ENCODE measurements at regions not wholly inside any gene's neighbourhood (a gene's known extent, or its start where the extent isn't known, plus 50 kb on each side); places are given as distances from the start of the nearest gene placed in this dataset.

- TF ChIP-seq CTCF (IDR thresholded peaks at IDR 0.05) (no peak), POLR2A (IDR thresholded peaks at IDR 0.05) (no peak)
Measured at GRCh38 chr7:26549281-26549944, 257.8 kb downstream of the SNX10 start.

All from esophagus squamous epithelium (tissue), 4 donors.